Adipocyte (in vitro differentiated cells): ENCODE measurements at regions not wholly inside any gene's neighbourhood (a gene's known extent, or its start where the extent isn't known, plus 50 kb on each side); places are given as distances from the start of the nearest gene placed in this dataset.

ENCODE experiments used
- DNase-seq: peaks from one replicate; pipeline ENCODE4 v3.0.0-alpha.2; 2015; ENCODE audit warnings: low read depth
- H3K27me3 ChIP-seq: replicated peaks from 2 replicates; pipeline ENCODE4 v1.7.0; 2013; ENCODE audit warnings: mild to moderate bottlenecking, low read length, moderate library complexity; ENCODE audit not compliant: control insufficient read depth, insufficient read depth
- H3K36me3 ChIP-seq: 2 replicates; pipeline ENCODE4 v1.7.0; 2013; ENCODE audit warnings: low read length, mild to moderate bottlenecking, moderate library complexity; ENCODE audit not compliant: control insufficient read depth, insufficient read depth, severe bottlenecking
- H3K4me1 ChIP-seq: 2 replicates; pipeline ENCODE4 v1.7.0; 2013; ENCODE audit warnings: mild to moderate bottlenecking, low read length, moderate library complexity; ENCODE audit not compliant: control insufficient read depth, insufficient read depth
- H3K4me3 ChIP-seq: 2 replicates; pipeline ENCODE4 v1.7.0; 2013; ENCODE audit warnings: mild to moderate bottlenecking, low read length, moderate library complexity
- H3K9ac ChIP-seq: 2 replicates; pipeline ENCODE4 v1.7.0; 2013; ENCODE audit warnings: mild to moderate bottlenecking, low read length, moderate library complexity
- H3K9me3 ChIP-seq: 2 replicates; pipeline ENCODE4 v1.7.0; 2013; ENCODE audit warnings: mild to moderate bottlenecking, low read length, moderate library complexity; ENCODE audit not compliant: control insufficient read depth

GRCh38 chr10:47224546-47225218 is 75.3 kb upstream of the GDF10 start:
- H3K4me3 ChIP-seq: no peak overlapping the region
- no peak for DNase-seq
- H3K9me3 ChIP-seq: peaks cover 19% of the 10 kb centered on the region
- H3K36me3 ChIP-seq: peaks cover 7% of the 10 kb centered on the region
- H3K27me3 ChIP-seq: peaks cover 28% of the 10 kb centered on the region
- no peak overlapping the region for H3K9ac ChIP-seq
- no peaks in the 10 kb centered on the region for H3K4me1 ChIP-seq

GRCh38 chr10:47225219-47225927 is 74.6 kb upstream of the GDF10 start:
- no peak overlapping the region for H3K9ac ChIP-seq
- no peak overlapping the region for H3K4me3 ChIP-seq
- DNase-seq: no peak
- H3K27me3 ChIP-seq: peaks cover 29% of the 10 kb centered on the region
- H3K4me1 ChIP-seq: no peaks in the 10 kb centered on the region
- peaks cover 19% of the 10 kb centered on the region for H3K9me3 ChIP-seq
- H3K36me3 ChIP-seq: peaks cover 7% of the 10 kb centered on the region

- DNase-seq: no peak
- H3K4me3 ChIP-seq: no peak overlapping the region
- peaks cover 7% of the 10 kb centered on the region for H3K36me3 ChIP-seq
- peaks cover 29% of the 10 kb centered on the region for H3K27me3 ChIP-seq
- peaks cover 19% of the 10 kb centered on the region for H3K9me3 ChIP-seq
- no peaks in the 10 kb centered on the region for H3K4me1 ChIP-seq
- no peak overlapping the region for H3K9ac ChIP-seq
Measured at GRCh38 chr10:47225928-47226645, 73.9 kb upstream of the GDF10 start.

- Histone ChIP-seq H3K4me3 (no peak overlapping the region), H3K9ac (no peak overlapping the region), H3K9me3 (peaks cover 16% of the 10 kb centered on the region), H3K27me3 (peaks cover 27% of the 10 kb centered on the region), H3K4me1 (no peaks in the 10 kb centered on the region), H3K36me3 (peaks cover 1% of the 10 kb centered on the region)
- no peak for DNase-seq
Measured at GRCh38 chr10:47230482-47230881, 69.5 kb upstream of the GDF10 start.

- no peak overlapping the region for H3K9ac ChIP-seq
- H3K4me3 ChIP-seq: no peak overlapping the region
- peaks cover 16% of the 10 kb centered on the region for H3K9me3 ChIP-seq
- peaks cover 26% of the 10 kb centered on the region for H3K27me3 ChIP-seq
- H3K4me1 ChIP-seq: no peaks in the 10 kb centered on the region
- DNase-seq: no peak
- no peaks in the 10 kb centered on the region for H3K36me3 ChIP-seq
Measured at GRCh38 chr10:47230957-47231356, 69.0 kb upstream of the GDF10 start.

- H3K36me3 ChIP-seq: no peaks in the 10 kb centered on the region
- peaks cover 23% of the 10 kb centered on the region for H3K27me3 ChIP-seq
- no peak overlapping the region for H3K9ac ChIP-seq
- peaks cover 16% of the 10 kb centered on the region for H3K9me3 ChIP-seq
- no peak for DNase-seq
- H3K4me3 ChIP-seq: no peak overlapping the region
- H3K4me1 ChIP-seq: no peaks in the 10 kb centered on the region
Measured at GRCh38 chr10:47231414-47231813, 68.6 kb upstream of the GDF10 start.

- H3K9ac ChIP-seq: no peak overlapping the region
- peaks cover 12% of the 10 kb centered on the region for H3K9me3 ChIP-seq
- no peaks in the 10 kb centered on the region for H3K36me3 ChIP-seq
- no peak overlapping the region for H3K4me3 ChIP-seq
- DNase-seq: no peak
- peaks cover 14% of the 10 kb centered on the region for H3K27me3 ChIP-seq
- no peaks in the 10 kb centered on the region for H3K4me1 ChIP-seq
Measured at GRCh38 chr10:47233631-47234030, 66.4 kb upstream of the GDF10 start.

- Histone ChIP-seq H3K4me1 (no peaks in the 10 kb centered on the region), H3K9me3 (peaks cover 22% of the 10 kb centered on the region), H3K9ac (no peak overlapping the region), H3K36me3 (no peaks in the 10 kb centered on the region), H3K4me3 (no peak overlapping the region), H3K27me3 (peaks cover 27% of the 10 kb centered on the region)
- no peak for DNase-seq
Measured at GRCh38 chr10:47235484-47235883, 64.5 kb upstream of the GDF10 start.

GRCh38 chr10:47237316-47238260 is 62.4 kb upstream of the GDF10 start:
- H3K27me3 ChIP-seq: peaks cover 45% of the 10 kb centered on the region
- no peaks in the 10 kb centered on the region for H3K4me1 ChIP-seq
- H3K4me3 ChIP-seq: no peak overlapping the region
- H3K36me3 ChIP-seq: no peaks in the 10 kb centered on the region
- H3K9me3 ChIP-seq: peaks cover 22% of the 10 kb centered on the region
- no peak for DNase-seq
- no peak overlapping the region for H3K9ac ChIP-seq

GRCh38 chr10:47238331-47239095 is 61.5 kb upstream of the GDF10 start:
- H3K27me3 ChIP-seq: peaks cover 40% of the 10 kb centered on the region
- no peaks in the 10 kb centered on the region for H3K36me3 ChIP-seq
- H3K4me1 ChIP-seq: peaks cover 6% of the 10 kb centered on the region
- no peak overlapping the region for H3K4me3 ChIP-seq
- no peak overlapping the region for H3K9ac ChIP-seq
- no peak for DNase-seq
- peaks cover 22% of the 10 kb centered on the region for H3K9me3 ChIP-seq
